HG03432 (cell line): ENCODE measurements at regions not wholly inside any gene's neighbourhood (a gene's known extent, or its start where the extent isn't known, plus 50 kb on each side); places are given as distances from the start of the nearest gene placed in this dataset.
"Not testable (repeated sequence)": the region's sequence is repeated elsewhere in the genome, so short reads cannot be mapped to it uniquely, and the experiment has no call there.

Source experiments
- ATAC-seq: cut with Tn5 transposase; IDR thresholded peaks from one replicate; pipeline ENCODE4 v1.9.1; 2021; ENCODE audit warnings: mild to moderate bottlenecking, moderate library complexity; ENCODE audit not compliant: unreplicated experiment

DNA sequence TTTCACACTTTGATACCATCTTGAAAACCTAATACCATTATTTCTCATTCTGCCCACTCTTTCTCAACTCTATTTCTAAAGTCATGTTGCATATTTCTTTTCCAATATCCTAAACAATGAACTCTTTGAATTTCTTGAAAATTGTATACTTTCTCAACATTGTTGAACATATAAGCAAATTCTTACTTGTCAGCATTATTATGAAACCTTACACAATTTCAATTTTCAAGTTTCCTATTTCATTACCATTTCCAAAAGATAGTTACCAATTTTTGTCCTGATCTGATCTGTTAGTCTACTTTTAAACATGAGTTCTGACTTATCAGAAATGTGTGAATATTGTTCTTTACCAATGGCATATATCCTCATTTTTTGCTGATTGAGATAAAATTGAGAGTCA lies 806.3 kb upstream of the IGFBP7 start:
- no peak for ATAC-seq

DNA sequence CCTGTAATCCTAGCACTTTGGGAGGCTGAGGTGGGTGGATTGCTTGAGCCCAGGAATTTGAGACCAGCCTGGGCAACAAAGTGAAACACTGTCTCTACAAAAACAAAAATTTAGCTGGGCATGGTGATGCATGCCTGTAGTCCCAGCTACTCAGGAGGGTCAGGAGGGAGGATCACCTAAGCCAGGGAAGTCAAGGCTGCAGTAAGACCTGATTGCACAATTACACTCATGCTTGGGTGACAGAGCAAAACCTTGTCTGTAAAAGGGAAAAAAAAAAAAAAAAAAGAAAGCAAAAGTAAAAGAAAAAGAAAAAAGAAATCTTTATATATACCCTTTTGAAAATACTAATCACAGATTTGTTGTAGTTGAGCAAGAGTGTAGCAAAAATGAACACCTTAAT lies 801.0 kb upstream of the IGFBP7 start:
- no peak for ATAC-seq

DNA sequence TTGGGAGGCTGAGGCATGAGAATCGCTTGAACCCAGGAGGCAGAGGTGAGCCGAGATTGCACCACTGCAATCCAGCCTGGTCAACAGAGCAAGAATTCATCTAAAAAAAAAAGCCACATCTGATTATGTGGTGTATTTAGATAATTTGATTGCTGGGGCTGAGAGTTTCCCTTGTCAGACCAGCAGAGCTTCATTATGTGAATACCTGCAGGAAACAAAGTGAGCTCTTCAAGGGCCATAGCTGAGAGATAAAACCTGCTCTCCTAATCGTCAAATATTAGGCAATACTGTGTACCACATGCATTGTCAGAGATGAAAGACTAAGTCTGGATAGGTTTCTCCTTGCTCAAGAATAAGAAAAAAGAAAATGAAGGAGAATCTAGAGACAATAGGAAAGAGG lies 800.0 kb upstream of the IGFBP7 start:
- ATAC-seq = no peak

DNA sequence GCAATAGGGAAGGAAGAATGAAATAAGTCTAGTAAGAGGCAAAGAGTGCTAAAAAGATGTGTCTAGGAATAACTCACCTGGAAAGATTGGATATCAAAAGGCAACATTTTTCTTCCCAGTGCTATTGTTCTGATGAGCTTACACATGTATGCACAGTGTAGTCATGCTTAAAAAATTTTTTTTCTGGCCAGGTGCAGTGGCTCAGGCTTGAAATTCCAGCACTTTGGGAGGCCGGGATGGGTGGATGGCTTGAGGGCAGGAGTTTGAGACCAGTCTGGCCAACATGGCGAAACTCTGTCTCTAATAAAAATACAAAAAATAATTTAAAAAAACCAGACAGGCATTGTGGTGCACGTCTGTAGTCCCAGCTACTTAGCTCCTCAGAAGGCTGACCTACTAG lies 795.8 kb upstream of the IGFBP7 start:
- ATAC-seq = no peak

DNA sequence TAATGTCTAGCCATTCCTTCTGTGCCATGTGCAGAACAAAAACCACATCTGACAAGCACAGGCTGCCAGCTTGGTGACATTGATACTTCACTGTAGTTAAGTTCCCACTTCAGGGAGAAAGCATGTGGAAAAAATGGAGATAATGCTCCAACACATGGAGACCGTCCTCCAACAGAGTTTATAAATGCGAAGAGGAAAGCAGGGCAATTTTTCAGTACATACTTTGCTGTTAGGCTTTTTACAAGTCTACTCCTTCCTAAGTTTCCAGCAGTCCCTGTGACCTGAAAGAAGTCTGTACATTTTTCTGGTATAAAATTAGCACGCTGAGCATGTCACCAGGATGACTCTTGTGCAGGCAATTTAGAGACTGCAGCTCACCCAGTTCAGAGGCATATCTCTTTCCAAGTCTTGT lies 766.9 kb upstream of the IGFBP7 start:
- no peak for ATAC-seq

DNA sequence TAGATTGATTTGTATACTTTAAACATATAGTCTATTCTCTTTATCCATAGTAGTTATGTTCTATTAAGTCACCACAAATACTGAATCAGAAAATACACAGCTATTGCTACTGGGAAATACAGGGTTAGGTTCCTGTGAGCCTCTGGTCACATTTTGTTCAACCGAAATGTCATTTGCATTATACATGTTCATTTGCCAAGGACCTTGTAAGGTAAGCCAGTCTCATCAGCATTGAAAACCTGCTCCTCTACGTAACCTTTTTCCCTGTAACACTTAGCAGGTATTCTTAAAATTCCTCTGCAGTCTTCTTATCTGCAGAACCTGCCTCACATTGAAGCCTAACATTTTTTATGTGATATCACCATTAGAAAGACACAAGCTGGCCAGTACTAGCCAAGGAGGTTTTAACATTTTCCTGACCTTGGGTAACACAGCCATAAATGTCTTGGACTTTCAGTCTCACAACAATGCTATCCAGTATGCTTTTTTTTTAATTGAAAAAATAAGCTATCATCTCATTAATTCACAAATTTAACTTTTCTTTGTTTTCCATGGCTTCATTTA lies 765.7 kb upstream of the IGFBP7 start:
- ATAC-seq = no peak

DNA sequence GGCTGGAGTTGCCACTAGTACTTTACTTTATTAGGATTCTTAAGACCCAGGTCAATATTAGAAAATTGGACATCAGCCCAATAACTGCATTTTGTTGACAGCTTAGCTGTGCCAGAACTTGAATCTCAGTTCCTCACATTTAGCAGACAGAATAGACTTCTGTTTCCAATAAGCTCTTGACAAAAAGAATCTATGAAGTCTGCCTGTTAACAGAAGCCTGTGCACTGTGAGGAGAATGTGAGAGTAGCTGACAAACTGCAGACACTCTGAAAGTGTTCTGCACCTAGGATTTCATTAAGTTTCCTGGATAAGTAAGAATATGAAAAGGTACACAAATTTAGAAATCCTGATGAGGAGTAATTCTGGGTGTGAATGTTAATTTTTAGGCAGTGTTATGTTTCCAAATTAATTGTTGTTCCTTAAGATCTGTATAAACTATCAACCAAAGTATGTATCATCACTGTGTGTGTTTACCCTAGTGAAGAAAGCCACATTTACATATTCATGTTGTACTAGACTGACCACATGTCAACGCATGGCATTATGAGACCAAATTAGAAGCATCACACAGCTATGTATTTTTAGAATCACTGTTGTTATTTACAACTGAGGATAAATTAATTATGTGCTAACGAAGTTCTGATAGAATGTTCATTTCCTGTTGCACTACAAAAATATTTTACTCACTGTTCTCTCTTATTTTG lies 756.4 kb upstream of the IGFBP7 start:
- no peak for ATAC-seq

DNA sequence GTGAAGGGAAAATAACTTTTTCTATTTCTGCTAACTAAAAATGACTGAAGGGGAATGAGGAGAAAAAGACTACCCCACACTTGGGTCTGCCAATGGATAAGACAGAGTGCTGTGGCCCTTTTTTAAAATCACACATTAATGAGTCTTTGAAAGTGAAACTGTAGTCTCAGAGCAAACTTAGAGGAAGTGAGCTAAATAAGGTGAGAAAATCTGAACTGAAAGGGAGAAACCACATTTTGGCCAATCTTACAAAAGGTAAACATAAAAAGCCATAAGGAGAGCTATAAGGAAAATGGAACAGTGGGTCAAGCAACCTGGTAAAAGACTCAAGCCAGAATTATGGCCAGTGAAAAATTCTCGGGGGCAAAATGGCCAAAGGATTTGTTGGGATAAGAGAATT lies 755.1 kb upstream of the IGFBP7 start:
- peak; percentile 97 for ATAC-seq

DNA sequence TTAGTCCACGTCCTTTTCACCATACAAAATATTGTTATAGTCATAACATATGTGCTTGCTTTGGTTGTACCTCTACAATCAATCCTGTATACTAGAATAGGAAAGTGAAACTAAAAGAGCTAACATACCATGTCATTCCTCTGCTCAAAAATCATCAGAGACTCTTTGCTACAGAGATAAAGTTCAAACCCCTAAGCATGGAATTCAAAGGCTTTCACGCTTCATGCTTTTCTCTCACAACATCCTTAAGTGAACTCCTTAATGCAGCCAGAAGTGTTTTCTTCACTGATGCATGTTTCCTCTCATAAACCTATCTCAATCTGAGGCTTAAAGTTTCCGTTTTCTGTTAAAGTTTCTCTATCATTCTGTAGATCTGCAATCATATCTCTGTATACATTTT lies 744.6 kb upstream of the IGFBP7 start:
- ATAC-seq = peak; percentile 94

DNA sequence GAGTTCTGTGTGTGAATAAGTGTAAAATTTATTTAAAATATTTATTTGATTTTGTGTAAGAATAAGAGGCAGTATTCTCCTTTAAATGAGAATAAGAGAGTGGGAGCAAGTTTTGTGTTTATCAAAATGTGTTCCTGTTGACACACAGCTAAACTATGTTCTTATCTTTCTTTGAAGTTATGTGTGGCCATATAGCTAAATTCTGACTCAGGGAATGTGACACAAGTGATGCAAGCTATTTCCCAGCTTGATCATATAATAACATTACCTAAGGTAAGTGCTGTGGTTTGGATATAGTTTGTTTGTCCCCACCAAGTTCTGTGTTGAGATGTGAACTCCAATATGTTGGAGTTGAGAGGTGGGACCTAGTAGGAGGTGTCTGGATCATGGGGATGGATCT lies 740.0 kb upstream of the IGFBP7 start:
- ATAC-seq = no peak

DNA sequence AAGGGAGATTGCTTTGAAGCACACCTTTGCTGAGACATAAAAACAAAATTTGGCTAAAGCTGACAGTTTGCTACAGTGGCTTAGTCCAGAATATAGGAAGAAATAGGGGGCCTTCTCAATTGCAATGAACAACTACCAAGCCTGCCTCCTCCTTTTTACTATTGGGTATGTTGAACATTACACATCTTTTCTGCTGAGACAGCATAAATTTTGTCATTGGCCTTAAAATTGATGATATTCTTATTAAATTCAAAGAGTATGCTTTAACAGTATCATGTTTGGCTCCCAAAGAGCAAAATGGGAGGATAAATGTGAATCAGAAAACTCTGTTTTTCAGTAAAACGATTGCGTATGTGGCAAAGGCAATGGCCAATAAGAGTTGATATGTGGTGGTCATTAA lies 721.9 kb upstream of the IGFBP7 start:
- no peak for ATAC-seq

DNA sequence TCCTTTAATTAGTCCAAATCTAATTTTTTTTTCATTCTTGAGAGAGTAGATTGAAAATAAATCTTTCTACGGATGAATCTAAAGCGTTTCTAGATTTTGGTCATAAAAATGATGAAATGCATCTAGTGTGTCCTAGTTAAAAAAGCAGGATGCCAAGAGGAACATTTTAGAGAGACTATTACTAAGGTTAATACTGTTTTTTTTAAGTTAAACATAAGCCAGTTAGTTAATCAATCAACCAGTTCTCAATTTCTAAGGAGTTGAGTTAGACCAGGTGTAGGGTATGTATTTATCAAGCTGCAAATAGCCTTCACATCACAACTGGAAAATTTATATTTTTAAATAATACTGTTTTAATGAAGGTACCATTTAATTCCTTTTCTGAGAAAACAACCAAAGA lies 679.5 kb upstream of the IGFBP7 start:
- no peak for ATAC-seq

DNA sequence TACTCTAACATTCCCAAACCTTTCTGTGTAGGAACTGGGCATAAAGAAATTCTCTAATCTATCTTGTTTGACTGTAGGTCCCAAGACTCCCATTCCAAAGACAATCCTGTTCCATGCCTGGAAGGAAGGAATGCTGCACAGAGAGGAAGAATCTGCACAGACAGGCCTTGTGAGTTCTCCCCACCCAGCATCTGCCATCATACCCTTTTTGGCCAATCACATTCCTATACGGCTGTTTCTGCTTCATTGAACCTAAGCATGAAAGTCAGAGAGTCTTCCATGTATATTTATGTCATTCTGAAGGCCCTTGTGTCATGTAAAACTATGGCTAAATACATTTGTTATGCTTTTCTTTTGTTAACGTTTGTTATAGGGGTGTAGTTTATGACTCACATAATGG lies 667.7 kb upstream of the IGFBP7 start:
- ATAC-seq = no peak

DNA sequence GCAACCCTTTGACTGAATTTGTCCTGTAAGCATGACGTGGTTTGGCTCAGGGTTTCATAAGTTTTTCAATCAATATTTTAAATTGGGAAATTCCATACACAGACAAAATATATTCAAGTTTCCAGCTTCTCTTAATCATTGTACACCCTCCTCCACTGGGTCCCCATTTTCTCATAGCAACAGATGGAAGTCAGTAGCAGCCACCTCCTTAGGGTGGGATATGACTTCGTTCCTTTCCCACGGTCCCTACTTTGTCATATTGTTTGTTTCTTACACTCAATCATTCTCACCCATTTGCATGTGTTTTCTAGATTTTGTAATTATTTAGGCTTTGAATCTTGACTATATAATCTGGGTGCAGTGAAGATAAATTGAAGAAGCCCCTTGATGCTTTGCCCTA lies 664.5 kb upstream of the IGFBP7 start:
- ATAC-seq = no peak

DNA sequence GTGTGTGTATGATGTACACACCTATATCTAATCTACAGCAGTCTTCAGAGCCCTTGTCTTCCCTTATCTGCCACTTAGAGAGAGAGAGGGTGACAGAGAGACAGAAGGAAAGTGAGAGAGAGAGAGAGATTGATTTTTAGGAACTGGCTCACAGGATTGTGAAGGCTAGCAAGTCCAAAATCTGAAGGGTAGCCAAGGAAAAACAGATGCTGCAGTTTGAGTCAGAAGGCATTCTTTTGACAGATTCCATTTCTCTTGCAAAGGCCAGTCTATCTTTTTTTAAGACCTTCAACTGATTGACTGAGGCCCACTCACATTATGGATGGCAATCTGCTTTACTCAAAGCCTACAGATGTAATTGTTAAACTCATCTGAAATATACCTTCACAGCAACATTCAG lies 664.0 kb upstream of the IGFBP7 start:
- ATAC-seq = no peak

DNA sequence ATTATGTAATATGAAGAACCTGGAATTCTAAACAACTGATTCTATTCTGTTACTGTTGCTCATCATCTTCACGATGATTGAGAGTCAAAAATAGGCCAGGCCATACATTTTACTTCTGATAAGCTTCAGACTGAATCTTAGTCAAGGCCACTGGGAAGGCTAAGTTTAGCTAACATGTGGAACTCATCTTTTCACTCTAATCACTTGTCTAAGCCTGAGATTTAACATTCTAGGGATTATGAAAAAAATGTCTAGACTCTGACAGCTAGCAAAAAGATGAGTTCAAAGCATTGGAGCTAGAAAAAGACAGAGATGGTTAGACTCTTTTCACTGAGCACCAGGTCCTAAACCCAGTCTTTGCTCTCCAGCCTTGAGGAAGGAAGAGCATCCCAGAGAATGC lies 656.2 kb upstream of the IGFBP7 start:
- no peak for ATAC-seq

DNA sequence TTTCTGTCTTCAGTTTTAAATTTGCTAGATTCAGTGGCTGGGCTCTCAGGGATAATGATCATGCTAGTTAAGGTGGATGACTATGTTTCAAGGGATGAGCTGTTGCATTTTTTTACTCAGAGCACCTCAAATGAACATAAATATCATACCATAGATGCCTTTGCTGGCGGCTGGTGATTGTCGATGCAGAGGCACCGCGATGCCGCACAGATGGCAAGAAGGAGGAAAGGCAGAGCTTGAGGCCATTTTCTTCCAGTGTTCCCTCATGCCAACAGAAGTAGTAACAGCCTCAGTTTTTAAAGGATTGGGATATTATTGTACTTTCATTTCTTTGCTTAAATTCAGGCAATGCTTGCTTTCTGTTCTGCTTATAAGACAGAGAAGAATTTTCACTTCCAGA lies 654.7 kb upstream of the IGFBP7 start:
- no peak for ATAC-seq

DNA sequence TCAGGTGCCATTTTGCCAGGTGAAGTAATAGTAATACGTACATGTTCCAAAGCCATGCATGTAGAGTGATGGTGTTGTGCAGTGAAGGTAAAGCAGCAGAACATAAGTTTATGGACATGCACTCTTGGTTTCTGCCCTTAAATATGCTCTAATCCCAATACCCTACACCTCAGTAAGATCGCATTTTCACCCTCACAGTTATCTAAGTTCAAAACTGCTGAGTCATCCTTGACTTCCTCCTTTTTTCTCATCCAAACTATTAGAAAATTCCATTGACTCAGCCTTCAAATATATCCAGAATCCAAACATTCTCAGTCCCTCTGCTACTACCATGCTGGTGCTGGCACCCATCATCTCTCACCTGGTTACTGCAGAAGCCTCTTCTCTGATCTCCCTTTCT lies 652.9 kb upstream of the IGFBP7 start:
- ATAC-seq = no peak

DNA sequence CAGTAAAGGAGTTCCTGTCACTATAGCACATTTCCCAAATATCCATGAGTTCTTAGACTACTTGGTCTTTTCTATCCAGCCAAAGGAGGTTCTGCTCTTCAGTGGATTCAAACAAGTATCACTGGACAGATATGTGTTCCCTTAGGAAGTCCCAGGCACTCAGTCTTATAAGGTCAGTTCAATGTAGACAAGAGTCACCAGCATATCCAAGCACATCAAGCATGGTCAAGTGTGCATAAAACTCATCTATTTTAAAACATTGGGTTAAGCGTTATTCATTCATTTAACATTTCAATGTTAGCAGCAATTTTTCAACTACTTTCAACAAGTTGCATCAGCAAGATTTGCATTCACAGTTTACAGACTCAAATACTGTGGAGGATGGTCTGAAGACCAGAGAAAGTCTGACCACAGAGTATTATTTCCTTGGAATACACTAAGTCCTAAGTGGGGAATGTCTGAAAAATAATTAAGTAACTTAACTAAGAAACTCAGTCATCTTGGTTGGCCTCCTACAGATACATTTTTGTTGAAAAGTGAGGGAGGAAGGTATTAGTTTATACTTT lies 630.5 kb upstream of the IGFBP7 start:
- no peak for ATAC-seq

DNA sequence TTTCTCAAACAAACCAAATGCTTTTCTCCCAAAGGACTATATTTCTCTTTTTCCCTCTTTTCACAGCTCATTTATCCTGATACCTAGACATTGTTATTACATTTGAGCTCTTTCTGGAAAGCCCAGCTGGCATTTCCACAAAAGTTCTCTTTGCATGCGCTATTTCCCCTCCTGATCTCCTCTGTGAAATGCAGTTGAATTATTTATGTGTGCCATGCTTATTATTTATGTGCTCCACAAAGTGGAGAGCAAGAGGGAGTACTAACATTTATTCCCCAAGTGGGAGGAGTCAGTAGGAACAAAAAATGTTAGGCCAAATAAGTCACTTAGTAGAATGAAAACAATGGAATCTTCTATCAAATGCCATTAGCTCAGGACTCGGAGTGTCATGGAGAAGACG lies 626.6 kb upstream of the IGFBP7 start:
- no peak for ATAC-seq

DNA sequence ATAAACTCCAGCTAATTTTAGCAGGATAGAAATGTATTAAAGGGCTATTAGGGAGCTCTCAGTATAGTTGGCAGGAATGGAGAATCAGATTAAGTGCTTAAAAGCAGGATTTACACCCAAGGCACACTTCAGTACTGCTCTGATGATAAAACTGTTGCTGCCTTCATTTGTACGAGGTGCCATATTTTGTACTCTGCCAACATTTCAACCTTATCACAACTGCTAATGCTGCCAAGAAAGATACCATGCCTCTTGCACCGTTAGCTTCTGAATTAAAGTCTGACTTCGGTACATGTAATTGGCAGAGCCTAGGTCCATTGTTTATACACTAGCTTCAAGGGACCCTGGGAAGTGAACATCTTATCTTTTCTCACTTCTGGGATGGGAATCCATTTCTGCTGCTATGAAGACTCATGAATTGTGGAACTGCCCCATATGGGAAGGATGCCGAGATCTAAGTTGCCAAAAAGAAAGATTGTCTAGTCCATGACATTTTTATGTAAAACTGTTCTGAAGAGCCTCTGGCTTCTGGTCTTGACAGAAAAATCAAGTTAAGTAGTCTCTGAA lies 624.0 kb upstream of the IGFBP7 start:
- ATAC-seq = no peak

DNA sequence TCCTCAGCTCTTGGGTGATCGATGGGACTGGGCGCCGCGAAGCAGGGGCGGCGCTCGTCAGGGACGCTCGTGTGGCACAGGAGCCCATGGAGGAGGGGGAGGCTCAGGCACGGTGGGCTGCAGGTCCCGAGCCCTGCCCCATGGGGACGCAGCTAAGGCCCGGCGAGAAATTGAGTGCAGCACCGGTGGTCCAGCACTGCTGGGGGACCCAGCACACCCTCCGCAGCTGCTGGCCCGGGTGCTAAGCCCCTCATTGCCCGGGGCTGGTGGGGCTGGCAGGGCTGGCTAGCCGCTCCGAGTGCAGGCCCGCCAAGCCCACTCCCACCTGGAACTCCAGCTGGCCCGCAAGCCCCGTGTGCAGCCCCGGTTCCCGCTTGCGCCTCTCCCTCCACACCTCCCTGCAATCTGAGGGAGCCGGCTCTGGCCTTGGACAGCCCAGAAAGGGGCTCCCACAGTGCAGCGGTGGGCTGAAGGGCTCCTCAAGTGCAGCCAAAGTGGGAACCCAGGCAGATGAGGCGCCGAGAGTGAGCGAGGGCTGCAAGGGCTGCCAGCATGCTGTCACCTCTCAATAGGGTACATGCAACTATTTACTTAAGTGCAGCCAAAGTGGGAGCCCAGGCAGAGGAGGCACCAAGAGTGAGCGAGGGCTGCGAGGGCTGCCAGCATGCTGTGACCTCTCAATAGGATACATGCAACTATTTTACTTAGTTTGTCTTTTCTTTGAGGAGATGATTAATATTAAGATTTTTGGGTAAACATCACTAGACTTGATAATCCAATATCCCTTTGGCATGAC lies 619.8 kb upstream of the IGFBP7 start:
- not testable (repeated sequence) for ATAC-seq
